Endodermal cell (in vitro differentiated cells): ENCODE measurements at regions not wholly inside any gene's neighbourhood (a gene's known extent, or its start where the extent isn't known, plus 50 kb on each side); places are given as distances from the start of the nearest gene placed in this dataset.

Experiments used
- DNase-seq: peaks from one replicate; pipeline ENCODE4 v3.0.0-alpha.2; 2017
- H3K27ac ChIP-seq: 2 replicates; pipeline ENCODE4 v1.5.1; 2013; ENCODE audit warnings: mild to moderate bottlenecking, low read depth, low read length, moderate library complexity
- H3K27me3 ChIP-seq: 2 replicates; pipeline ENCODE4 v1.6.1; 2013; ENCODE audit warnings: mild to moderate bottlenecking, low read length, moderate library complexity; ENCODE audit not compliant: insufficient read depth, control insufficient read depth, poor library complexity, severe bottlenecking
- H3K36me3 ChIP-seq: 2 replicates; pipeline ENCODE4 v1.7.0; 2013; ENCODE audit warnings: mild to moderate bottlenecking, low read length, moderate library complexity; ENCODE audit not compliant: control insufficient read depth, insufficient read depth
- H3K4me1 ChIP-seq: one replicate; pipeline ENCODE4 v1.7.0; 2013; ENCODE audit warnings: low read length; ENCODE audit not compliant: control insufficient read depth, insufficient read depth
- H3K4me3 ChIP-seq: 2 replicates; pipeline ENCODE4 v1.5.1; 2013; ENCODE audit warnings: mild to moderate bottlenecking, low read length, moderate library complexity
- H3K9ac ChIP-seq: 2 replicates; pipeline ENCODE4 v1.6.1; 2013; ENCODE audit warnings: mild to moderate bottlenecking, low read length, moderate library complexity; ENCODE audit not compliant: poor library complexity, severe bottlenecking; ENCODE audit errors: extremely low read depth
- H3K9me3 ChIP-seq: 2 replicates; pipeline ENCODE4 v1.6.1; 2013; ENCODE audit warnings: mild to moderate bottlenecking, low read length, moderate library complexity; ENCODE audit not compliant: control insufficient read depth
- H3K27ac Mint-ChIP-seq: 2 replicates; pipeline ENCODE4 v1.8.0; 2020; ENCODE audit warnings: mixed read lengths
- H3K27me3 Mint-ChIP-seq: 2 replicates; pipeline ENCODE4 v1.8.0; 2021; ENCODE audit warnings: mild to moderate bottlenecking, mixed read lengths; ENCODE audit not compliant: insufficient read depth
- H3K36me3 Mint-ChIP-seq: 2 replicates; pipeline ENCODE4 v1.8.0; 2020; ENCODE audit warnings: low read depth, mixed read lengths
- H3K4me1 Mint-ChIP-seq: 2 replicates; pipeline ENCODE4 v1.8.0; 2020; ENCODE audit warnings: mixed read lengths
- H3K4me3 Mint-ChIP-seq: 2 replicates; pipeline ENCODE4 v1.8.0; 2020; ENCODE audit warnings: mild to moderate bottlenecking, moderate library complexity, mixed read lengths
- H3K9me3 Mint-ChIP-seq: 2 replicates; pipeline ENCODE4 v1.8.0; 2020; ENCODE audit warnings: mild to moderate bottlenecking, mixed read lengths
- whole genome bisulfite sequencing, 2 experiments: methylation state at CpG; one replicate each; pipeline versions ENCODE4 v1.1.5 to v1.1.7; 2013; ENCODE audit warnings: missing lambda C conversion rate in 2 of 2, mixed read lengths in 1 of 2; ENCODE audit not compliant: insufficient coverage in 1 of 2, insufficient read length in 1 of 2; 5-methylcytosine and 5-hydroxymethylcytosine counted together
- TF ChIP-seq, protein P1 (sequence below): fragments of 200-600 bp; sonication (generic); conservative IDR thresholded peaks from 2 replicates; pipeline ENCODE4 v1.5.0; 2021; ENCODE audit warnings: antibody characterized with exemption, mild to moderate bottlenecking

DNA sequence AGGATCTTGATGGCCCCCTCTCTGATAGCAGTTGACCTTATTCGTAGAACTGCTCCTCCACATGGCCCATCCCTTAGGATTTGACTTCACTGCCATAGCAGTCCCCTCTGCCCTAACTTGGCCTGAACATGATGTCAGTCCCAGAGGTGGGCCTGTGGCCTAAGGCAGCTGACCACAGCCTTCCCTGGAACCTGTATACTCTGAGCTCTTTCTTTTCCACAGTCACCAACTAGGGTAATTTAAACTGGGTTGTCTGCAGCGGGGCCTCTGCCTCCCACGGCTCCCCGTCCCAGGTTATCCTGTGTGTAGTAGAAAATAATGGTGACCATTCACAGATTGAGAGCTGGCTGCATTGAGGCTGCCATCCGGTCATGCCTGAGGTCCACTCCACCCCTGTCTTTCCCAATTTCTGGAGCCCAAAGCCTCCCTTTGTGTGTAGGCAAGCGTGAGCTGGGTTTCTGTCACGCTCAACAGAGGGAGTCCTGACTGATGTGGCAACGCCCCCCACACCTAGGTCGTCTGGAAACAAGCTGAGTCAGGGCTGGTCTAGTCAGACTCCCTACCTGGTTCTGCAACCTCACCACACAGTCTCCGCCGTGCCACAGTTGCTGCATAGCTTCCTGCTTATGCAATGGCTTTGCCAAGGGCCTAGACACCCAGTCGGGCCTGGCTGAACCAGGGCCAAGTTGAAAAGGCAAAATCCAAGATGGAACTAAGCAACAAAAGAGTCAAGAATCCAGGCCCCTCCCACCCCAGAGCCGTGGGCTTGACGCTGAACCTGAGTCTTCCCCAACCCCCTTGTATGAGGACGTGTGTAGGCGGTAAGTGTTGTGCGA, 284.5 kb downstream of the XXYLT1 start:
- Mint-ChIP-seq H3K4me3 (no peak overlapping the region), H3K27me3 (peaks cover 21% of the 10 kb centered on the region), H3K36me3 (no peaks in the 10 kb centered on the region), H3K4me1 (no peaks in the 10 kb centered on the region), H3K27ac (no peak overlapping the region), H3K9me3 (peaks cover 4% of the 10 kb centered on the region)
- H3K9me3 ChIP-seq, result peaks cover 5% of the 10 kb centered on the region
- no peak overlapping the region for H3K27ac ChIP-seq
- TF ChIP-seq, protein P1, sequence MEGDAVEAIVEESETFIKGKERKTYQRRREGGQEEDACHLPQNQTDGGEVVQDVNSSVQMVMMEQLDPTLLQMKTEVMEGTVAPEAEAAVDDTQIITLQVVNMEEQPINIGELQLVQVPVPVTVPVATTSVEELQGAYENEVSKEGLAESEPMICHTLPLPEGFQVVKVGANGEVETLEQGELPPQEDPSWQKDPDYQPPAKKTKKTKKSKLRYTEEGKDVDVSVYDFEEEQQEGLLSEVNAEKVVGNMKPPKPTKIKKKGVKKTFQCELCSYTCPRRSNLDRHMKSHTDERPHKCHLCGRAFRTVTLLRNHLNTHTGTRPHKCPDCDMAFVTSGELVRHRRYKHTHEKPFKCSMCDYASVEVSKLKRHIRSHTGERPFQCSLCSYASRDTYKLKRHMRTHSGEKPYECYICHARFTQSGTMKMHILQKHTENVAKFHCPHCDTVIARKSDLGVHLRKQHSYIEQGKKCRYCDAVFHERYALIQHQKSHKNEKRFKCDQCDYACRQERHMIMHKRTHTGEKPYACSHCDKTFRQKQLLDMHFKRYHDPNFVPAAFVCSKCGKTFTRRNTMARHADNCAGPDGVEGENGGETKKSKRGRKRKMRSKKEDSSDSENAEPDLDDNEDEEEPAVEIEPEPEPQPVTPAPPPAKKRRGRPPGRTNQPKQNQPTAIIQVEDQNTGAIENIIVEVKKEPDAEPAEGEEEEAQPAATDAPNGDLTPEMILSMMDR, result no peak
- no peaks in the 10 kb centered on the region for H3K4me1 ChIP-seq
- no peaks in the 10 kb centered on the region for H3K36me3 ChIP-seq
- DNase-seq, result no peak
- no peak overlapping the region for H3K9ac ChIP-seq
- 90 to 93% methylated on average over 3 to 17 of the region's 17 CpGs for WGBS, 2 experiments
- no peaks in the 10 kb centered on the region for H3K27me3 ChIP-seq
- no peak overlapping the region for H3K4me3 ChIP-seq

DNA sequence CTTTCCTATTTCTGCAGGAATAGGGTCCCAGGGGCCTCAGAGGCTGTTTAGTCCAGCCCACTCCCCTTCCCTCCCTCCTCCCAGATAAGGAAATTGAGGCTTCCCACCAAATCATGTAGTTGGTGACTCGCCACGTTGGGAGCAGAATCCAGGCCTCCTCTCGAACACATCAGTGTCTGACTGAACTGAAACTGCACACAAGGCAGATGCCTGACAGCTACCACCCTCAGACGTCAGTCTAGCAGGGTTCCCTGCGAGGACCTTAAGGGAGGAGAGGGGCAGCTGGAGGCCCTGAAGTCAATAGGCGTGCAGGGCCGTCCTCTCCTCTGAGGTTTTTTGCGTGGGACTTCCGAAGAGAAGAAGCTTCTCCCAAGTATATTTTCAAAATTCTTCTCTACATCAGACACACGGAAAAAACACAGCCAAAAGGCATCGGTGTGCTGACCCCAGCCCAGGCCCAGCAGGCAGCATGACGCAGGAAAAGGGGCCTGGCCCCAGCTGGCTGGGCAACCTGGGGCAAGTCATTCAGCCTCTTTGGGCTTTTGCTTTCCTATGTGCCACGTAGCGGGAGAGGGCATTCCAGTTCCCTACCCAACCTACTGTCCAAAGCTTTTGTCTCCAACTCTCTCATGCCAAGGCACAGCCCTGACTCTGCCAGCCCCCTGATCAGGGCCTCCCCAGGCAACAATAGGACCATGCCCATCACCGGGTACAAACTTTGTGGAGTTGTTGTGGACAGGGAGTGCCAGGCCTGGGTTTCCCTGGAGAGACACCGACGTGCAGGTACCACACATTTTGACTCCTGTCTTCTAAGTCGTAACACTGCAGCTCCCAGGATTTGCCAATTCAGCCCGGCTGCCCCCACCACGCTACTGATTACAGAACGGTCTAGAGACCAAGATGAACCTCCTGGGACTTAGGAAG, 283.1 kb downstream of the XXYLT1 start:
- no peak for DNase-seq
- H3K27me3 Mint-ChIP-seq, result peaks cover 17% of the 10 kb centered on the region
- WGBS, 2 experiments, result 85 to 89% methylated on average over 17 to 21 of the region's 21 CpGs
- H3K36me3 Mint-ChIP-seq, result no peaks in the 10 kb centered on the region
- TF ChIP-seq, protein P1, result no peak
- no peaks in the 10 kb centered on the region for H3K4me1 ChIP-seq
- H3K27ac ChIP-seq, result no peak overlapping the region
- H3K4me1 Mint-ChIP-seq, result no peaks in the 10 kb centered on the region
- H3K9me3 ChIP-seq, result no peaks in the 10 kb centered on the region
- no peak overlapping the region for H3K4me3 Mint-ChIP-seq
- H3K4me3 ChIP-seq, result no peak overlapping the region
- no peaks in the 10 kb centered on the region for H3K27me3 ChIP-seq
- no peak overlapping the region for H3K27ac Mint-ChIP-seq
- no peak overlapping the region for H3K9ac ChIP-seq
- H3K9me3 Mint-ChIP-seq, result no peaks in the 10 kb centered on the region
- no peaks in the 10 kb centered on the region for H3K36me3 ChIP-seq

DNA sequence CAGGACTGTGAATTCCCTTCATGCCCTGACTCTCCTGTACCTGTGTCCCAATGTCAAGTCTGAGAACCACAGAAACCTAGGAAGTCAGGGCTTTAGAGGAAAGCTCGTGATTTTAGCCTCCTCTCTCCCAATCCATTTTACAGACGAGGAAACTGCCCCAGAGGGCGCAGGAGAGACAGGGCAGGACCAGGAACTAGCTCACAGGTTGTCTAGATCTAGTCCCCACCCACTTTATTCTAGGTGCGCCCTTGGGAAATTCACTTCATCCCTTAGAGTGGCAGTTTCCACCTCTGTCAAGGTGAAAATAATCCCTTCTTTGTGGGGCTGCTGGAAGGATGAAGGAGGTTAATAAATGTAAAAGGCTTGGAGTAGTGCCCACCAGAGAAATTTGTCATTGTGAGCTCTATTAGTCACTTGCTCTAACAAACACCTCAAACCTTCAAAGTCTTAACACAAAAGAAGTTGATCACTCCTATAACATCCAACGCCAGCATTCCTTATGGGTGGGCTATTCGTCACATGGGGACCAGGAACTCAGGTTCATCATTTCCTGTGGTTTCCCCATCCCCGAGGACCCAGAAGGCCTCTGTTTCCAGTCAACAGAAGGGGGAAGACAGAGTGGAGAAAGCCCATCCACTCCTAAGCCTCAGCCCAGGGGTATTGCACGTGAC, 282.3 kb downstream of the XXYLT1 start:
- H3K27ac ChIP-seq, result no peak overlapping the region
- Mint-ChIP-seq H3K27me3 (peaks cover 15% of the 10 kb centered on the region), H3K9me3 (no peaks in the 10 kb centered on the region), H3K27ac (no peak overlapping the region), H3K36me3 (no peaks in the 10 kb centered on the region), H3K4me3 (no peak overlapping the region), H3K4me1 (no peaks in the 10 kb centered on the region)
- H3K36me3 ChIP-seq, result no peaks in the 10 kb centered on the region
- 86 to 87% methylated on average over 5 to 8 of the region's 8 CpGs for WGBS, 2 experiments
- H3K9ac ChIP-seq, result no peak overlapping the region
- no peak overlapping the region for H3K4me3 ChIP-seq
- DNase-seq, result no peak
- no peaks in the 10 kb centered on the region for H3K4me1 ChIP-seq
- no peaks in the 10 kb centered on the region for H3K9me3 ChIP-seq
- TF ChIP-seq, protein P1, result no peak
- H3K27me3 ChIP-seq, result no peaks in the 10 kb centered on the region
